ENCODE measurements at regions not wholly inside any gene's neighbourhood (a gene's known extent, or its start where the extent isn't known, plus 50 kb on each side); places are given as distances from the start of the nearest gene placed in this dataset.

DNA sequence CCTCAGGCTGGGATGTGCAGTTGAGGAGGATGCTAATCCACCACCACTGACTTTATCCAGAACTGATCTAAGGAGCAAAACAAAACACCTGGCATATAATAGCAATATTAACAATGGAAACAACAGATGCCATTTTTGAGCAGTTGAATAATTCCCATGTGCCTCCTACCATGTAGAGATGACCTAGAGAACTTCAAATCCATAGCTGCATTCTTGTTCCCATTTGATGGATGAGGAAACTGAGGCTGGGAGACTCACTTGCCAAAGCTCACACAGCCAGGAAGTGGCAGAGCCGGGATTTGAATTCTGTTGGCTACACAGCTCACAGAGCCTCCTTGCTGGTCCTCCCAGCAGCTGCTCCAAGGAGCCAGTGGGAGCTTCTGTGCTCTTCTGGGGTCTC lies 155.8 kb upstream of the MYL2 start:
- TF ChIP-seq, protein P1, sequence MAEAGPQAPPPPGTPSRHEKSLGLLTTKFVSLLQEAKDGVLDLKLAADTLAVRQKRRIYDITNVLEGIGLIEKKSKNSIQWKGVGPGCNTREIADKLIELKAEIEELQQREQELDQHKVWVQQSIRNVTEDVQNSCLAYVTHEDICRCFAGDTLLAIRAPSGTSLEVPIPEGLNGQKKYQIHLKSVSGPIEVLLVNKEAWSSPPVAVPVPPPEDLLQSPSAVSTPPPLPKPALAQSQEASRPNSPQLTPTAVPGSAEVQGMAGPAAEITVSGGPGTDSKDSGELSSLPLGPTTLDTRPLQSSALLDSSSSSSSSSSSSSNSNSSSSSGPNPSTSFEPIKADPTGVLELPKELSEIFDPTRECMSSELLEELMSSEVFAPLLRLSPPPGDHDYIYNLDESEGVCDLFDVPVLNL (CRISPR knock-in tag; IDR thresholded peaks at IDR 0.05; ENCODE audit: borderline replicate concordance, low read depth) = no peak
- TF ChIP-seq, protein P2, sequence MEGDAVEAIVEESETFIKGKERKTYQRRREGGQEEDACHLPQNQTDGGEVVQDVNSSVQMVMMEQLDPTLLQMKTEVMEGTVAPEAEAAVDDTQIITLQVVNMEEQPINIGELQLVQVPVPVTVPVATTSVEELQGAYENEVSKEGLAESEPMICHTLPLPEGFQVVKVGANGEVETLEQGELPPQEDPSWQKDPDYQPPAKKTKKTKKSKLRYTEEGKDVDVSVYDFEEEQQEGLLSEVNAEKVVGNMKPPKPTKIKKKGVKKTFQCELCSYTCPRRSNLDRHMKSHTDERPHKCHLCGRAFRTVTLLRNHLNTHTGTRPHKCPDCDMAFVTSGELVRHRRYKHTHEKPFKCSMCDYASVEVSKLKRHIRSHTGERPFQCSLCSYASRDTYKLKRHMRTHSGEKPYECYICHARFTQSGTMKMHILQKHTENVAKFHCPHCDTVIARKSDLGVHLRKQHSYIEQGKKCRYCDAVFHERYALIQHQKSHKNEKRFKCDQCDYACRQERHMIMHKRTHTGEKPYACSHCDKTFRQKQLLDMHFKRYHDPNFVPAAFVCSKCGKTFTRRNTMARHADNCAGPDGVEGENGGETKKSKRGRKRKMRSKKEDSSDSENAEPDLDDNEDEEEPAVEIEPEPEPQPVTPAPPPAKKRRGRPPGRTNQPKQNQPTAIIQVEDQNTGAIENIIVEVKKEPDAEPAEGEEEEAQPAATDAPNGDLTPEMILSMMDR (IDR thresholded peaks at IDR 0.05) = no peak
- no peak for TF ChIP-seq ESRRA (CRISPR knock-in tag; IDR thresholded peaks at IDR 0.05; ENCODE audit: borderline replicate concordance)
- TF ChIP-seq, protein P3, sequence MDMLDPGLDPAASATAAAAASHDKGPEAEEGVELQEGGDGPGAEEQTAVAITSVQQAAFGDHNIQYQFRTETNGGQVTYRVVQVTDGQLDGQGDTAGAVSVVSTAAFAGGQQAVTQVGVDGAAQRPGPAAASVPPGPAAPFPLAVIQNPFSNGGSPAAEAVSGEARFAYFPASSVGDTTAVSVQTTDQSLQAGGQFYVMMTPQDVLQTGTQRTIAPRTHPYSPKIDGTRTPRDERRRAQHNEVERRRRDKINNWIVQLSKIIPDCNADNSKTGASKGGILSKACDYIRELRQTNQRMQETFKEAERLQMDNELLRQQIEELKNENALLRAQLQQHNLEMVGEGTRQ (CRISPR knock-in tag; IDR thresholded peaks at IDR 0.05) = no peak
- no peak for TF ChIP-seq TEAD4 (CRISPR knock-in tag; IDR thresholded peaks at IDR 0.05)
- TF ChIP-seq, protein P4, sequence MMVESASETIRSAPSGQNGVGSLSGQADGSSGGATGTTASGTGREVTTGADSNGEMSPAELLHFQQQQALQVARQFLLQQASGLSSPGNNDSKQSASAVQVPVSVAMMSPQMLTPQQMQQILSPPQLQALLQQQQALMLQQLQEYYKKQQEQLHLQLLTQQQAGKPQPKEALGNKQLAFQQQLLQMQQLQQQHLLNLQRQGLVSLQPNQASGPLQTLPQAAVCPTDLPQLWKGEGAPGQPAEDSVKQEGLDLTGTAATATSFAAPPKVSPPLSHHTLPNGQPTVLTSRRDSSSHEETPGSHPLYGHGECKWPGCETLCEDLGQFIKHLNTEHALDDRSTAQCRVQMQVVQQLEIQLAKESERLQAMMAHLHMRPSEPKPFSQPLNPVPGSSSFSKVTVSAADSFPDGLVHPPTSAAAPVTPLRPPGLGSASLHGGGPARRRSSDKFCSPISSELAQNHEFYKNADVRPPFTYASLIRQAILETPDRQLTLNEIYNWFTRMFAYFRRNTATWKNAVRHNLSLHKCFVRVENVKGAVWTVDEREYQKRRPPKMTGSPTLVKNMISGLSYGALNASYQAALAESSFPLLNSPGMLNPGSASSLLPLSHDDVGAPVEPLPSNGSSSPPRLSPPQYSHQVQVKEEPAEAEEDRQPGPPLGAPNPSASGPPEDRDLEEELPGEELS (CRISPR knock-in tag; IDR thresholded peaks at IDR 0.05) = no peak
- TF ChIP-seq, protein P5, sequence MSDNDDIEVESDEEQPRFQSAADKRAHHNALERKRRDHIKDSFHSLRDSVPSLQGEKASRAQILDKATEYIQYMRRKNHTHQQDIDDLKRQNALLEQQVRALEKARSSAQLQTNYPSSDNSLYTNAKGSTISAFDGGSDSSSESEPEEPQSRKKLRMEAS (CRISPR knock-in tag; IDR thresholded peaks at IDR 0.05) = no peak
- TF ChIP-seq NR3C1 (CRISPR knock-in tag; conservative IDR thresholded peaks at IDR 0.05; ENCODE audit: low read depth) = no peak
- TF ChIP-seq, protein P6, sequence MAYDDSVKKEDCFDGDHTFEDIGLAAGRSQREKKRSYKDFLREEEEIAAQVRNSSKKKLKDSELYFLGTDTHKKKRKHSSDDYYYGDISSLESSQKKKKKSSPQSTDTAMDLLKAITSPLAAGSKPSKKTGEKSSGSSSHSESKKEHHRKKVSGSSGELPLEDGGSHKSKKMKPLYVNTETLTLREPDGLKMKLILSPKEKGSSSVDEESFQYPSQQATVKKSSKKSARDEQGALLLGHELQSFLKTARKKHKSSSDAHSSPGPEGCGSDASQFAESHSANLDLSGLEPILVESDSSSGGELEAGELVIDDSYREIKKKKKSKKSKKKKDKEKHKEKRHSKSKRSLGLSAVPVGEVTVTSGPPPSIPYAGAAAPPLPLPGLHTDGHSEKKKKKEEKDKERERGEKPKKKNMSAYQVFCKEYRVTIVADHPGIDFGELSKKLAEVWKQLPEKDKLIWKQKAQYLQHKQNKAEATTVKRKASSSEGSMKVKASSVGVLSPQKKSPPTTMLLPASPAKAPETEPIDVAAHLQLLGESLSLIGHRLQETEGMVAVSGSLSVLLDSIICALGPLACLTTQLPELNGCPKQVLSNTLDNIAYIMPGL (CRISPR knock-in tag; IDR thresholded peaks at IDR 0.05) = no peak
